Caki2 (cell line): ENCODE measurements at regions not wholly inside any gene's neighbourhood (a gene's known extent, or its start where the extent isn't known, plus 50 kb on each side); places are given as distances from the start of the nearest gene placed in this dataset.
"Not testable (repeated sequence)": the region's sequence is repeated elsewhere in the genome, so short reads cannot be mapped to it uniquely, and the experiment has no call there.

Experiments
- DNase-seq: peaks from one replicate; pipeline ENCODE4 v3.0.0-alpha.2; 2015; ENCODE audit warnings: low read depth
- in situ Hi-C: cut with HindIII; loops from 2 replicates; pipeline ENCODE4 v1.10.0; 2016; ENCODE audit warnings: low sequenced_read_pairs, low pct_unique_long_range_greater_than_20kb, mixed read lengths

GRCh38 chr5:159510282-159510681 lies 180.0 kb upstream of the IL12B start:
- peak; percentile 26 for DNase-seq
- in situ Hi-C loops: no loop called here

DNA sequence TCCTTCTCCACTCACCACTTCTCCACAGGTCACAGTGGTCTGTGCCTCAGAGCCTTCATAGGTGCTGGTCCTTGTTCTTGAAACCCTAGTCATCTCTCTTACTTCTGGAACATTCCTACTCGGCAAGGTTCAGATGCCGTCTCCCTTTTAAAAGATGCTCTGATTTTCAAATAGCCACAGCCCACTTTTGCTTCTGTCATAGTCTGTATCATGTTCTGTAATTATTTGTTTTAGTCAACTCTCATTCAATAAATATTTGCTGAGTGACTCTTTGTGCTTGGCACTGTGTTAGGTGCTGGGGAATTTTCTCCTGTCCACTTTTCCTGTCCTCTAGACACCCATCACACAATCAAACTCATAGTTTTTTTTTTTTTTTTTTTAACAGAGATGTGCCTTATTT lies 181.3 kb upstream of the IL12B start:
- no peak for DNase-seq
- in situ Hi-C loops: no loop called here

DNA sequence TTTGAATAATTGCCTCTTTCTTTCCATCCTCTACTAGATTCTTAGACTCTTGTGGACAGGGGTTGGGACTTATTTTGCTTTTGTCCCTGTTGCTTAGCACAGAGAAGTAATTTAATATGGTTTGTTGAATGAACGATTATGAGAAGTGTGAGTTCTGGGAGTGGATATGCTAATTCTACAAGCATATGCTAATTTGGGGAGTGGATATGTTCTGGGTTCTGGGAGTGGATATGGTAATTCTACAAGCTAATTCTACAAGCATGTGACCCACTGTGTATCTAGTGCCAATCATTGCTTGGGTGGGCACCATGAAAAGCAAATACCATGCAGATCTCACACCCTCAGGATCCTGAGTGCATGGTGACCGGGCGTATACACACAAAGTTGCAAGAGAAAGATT lies 181.8 kb upstream of the IL12B start:
- in situ Hi-C loops: no loop called here
- DNase-seq: no peak

GRCh38 chr5:159514229-159514810 lies 184.0 kb upstream of the IL12B start:
- in situ Hi-C loops: no loop called here
- DNase-seq: no peak

DNA sequence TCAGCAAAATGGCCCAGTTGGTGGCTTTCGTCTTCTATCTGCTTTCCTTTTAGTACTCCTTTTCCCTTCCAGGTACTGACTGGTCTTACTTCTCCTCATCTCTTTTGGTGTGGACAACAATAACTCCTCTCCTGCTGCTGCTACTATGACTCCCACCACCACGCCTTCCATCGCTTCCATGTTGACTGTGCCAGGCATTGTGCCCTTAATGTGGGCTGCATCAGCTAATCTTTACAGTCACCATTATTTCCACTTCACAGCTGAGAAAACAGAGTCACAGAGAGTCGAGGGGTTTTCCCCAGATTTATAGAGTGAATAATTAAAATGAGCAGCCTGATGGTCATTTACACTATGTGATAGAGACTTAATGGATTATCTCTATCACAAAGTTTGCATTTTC lies 184.9 kb upstream of the IL12B start:
- no peak for DNase-seq

DNA sequence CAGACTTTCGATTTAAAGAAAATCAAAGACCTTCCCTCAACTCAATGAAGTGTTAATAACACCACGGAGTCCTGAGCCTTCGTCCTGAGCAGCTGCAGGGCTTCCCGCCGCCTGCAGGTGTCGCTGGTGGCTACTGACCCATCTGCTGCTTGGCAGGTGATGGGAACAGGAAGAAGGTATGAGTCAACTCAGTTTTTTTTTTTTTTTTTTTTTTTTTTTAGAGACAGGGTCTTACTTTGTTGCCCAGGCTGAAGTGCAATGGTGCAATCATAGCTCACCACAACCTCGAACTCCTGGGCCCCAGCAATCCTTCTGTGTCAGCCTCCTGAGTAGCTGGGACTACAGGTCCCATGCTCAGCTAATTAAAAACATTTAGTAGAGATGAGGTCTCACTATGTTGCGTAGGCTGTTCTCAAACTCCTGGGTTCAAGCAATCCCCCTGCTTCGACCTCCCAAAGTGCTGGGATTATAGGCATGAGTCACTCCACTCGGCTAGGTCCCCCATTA lies 185.7 kb upstream of the IL12B start:
- DNase-seq: peak; percentile 58
- in situ Hi-C loops: no loop called here

More for the DNA sequence above, 184.9 kb upstream of the IL12B start:
- in situ Hi-C loops: no loop called here

DNA sequence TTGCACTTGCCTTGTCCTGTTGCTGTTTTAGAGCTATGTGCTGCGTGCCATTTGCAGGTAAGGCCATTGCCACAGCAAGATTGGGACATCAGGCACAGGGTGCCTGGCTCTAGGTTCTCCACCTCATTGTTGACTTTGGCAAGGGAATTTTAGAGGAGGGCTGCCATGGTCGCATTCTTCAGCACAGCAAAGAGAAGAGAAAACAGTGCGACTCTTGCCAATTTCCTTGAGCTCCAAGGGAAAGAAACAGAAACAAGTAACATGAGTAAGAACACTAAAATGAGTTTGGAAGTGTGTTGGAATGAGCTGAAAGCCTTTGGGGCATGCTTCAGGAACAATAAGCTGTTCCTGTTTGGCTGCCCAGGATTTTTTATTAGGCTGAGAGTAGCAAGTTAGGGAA lies 188.1 kb upstream of the IL12B start:
- in situ Hi-C loops: no loop called here

DNA sequence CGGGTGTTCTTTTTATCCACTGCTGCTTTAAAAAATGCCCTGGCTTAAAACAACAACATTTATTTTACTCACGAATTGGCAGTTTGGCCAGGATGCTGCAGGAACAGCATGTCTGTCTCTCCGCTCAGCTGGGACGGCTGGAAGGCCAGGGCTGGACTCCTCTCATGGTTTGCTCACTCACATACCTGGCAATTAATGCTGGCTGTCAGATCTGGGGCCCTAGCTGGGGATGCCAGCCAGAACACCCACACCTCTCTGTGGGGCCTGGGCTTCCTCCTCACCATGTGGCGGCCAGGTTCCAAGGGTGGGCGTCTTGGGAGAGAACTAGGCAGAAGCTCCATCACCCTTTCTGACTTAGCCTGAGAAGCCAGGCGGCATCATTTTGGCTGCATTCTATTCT lies 189.1 kb upstream of the IL12B start:
- in situ Hi-C loops: no loop called here

More for the DNA sequence above, 188.1 kb upstream of the IL12B start:
- DNase-seq: peak; percentile 35

DNA sequence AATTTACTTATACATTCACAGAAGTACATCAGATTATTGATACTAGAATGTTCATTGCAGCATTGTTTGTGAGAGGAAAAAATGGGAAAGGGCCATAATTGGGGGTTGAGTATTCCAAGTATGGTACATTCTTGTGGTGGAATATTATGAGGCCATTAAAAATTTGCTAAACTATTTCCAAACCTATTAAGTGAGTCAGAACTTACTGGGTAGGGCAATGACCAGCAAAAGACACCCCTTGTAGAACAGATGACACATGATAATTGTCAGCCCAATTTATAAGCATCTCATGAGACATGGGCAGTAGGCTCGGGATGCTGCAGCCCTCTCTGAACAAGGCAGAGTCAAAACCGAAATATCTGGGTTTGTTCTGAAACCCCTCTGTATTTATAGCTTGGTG lies 192.6 kb upstream of the IL12B start:
- DNase-seq: no peak
- in situ Hi-C loops: no loop called here

More for the DNA sequence above, 189.1 kb upstream of the IL12B start:
- DNase-seq: no peak

DNA sequence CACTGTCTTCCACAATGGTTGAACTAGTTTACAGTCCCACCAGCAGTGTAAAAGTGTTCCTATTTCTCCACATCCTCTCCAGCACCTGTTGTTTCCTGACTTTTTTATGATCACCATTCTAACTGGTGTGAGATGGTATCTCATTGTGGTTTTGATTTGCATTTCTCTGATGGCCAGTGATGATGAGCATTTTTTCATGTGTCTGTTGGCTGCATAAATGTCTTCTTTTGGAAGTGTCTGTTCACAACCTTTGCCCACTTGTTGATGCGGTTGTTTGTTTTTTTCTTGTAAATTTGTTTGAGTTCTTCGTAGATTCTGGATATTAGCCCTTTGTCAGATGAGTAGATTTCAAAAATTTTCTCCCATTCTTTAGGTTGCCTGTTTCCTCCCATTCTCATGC lies 194.0 kb upstream of the IL12B start:
- in situ Hi-C loops, DNase-seq: not testable (repeated sequence)

- in situ Hi-C loops: no loop called here
- DNase-seq: no peak
Measured at GRCh38 chr5:159525117-159525516, 194.8 kb upstream of the IL12B start.

- in situ Hi-C loops: no loop called here
- no peak for DNase-seq
Measured at GRCh38 chr5:159527546-159528254, 197.4 kb upstream of the IL12B start.

DNA sequence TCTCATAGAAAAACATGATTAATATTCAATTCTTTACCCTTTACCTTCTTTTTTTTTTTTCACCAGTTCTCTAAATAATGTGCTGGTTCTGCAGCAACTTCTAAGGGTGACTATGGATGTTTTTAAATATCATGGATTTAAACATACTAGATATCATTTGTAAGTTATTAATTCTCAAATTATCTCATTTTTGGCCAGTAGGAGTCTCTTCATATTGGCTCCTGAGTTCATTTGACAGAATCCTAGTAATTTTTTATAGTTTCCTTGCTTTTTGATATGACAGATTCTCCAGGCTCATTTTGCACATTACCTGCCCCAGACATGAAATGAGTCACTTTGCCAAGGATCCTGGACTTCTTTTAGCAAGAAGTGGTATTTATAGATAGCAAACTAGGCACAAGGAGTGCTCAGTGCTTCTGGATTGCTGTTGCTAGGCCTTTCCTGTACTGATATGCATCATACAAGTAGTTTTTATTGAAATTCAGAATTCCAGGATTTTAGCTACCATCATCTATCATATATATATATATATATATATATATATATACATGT lies 201.3 kb upstream of the IL12B start:
- DNase-seq: no peak
- in situ Hi-C loops: no loop called here

GRCh38 chr5:159533197-159533596 lies 202.9 kb upstream of the IL12B start:
- in situ Hi-C loops: no loop called here
- DNase-seq: peak; percentile 34

GRCh38 chr5:159536166-159536565 lies 205.9 kb upstream of the IL12B start:
- DNase-seq: no peak
- in situ Hi-C loops: no loop called here

GRCh38 chr5:159536646-159537045 lies 206.4 kb upstream of the IL12B start:
- DNase-seq: peak; percentile 64

GRCh38 chr5:159539678-159540077 lies 209.4 kb upstream of the IL12B start:
- in situ Hi-C loops: no loop called here
- no peak for DNase-seq

More at GRCh38 chr5:159536646-159537045, 206.4 kb upstream of the IL12B start:
- in situ Hi-C loops: no loop called here

DNA sequence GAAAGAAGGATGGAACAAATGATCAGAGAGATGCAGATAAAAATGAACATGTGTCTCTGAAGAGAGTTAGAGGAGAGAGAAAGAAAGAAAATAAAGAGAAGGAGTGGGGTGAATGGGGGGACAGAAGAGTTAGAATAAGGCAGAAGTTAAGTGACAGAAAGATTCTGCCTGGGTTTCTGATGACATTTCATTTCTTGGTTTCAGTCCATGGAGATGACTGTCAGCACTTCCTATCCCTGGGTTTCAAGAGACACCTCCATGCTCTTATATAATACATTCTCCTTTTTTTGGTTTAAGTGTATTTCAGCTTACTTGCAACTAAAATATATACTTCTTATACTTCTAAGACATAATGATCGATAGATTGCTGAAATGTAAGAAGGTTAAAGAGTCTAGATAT lies 213.0 kb upstream of the IL12B start:
- in situ Hi-C loops: no loop called here
- DNase-seq: no peak

GRCh38 chr5:159545156-159545555 lies 214.9 kb upstream of the IL12B start:
- DNase-seq: no peak
- in situ Hi-C loops: no loop called here
